Liver (tissue), 3 donors: ENCODE measurements at regions not wholly inside any gene's neighbourhood (a gene's known extent, or its start where the extent isn't known, plus 50 kb on each side); places are given as distances from the start of the nearest gene placed in this dataset.

ENCODE experiments used
- CTCF ChIP-seq: fragments of 150-350 bp; IDR thresholded peaks from 2 replicates; pipeline ENCODE4 v1.5.1; 2017; ENCODE audit warnings: improper control_type of control experiment, low read depth, low read length; ENCODE audit not compliant: missing input control
- JUND ChIP-seq, 2 donors: IDR thresholded peaks; 2 replicates each; pipeline ENCODE4 v1.6.1; 2016; ENCODE audit warnings: antibody characterized with exemption in 2 of 2
- SP1 ChIP-seq: IDR thresholded peaks from 2 replicates; pipeline ENCODE4 v1.6.1; 2018; ENCODE audit warnings: antibody characterized with exemption, mild to moderate bottlenecking
- YY1 ChIP-seq: IDR thresholded peaks from 2 replicates; pipeline ENCODE4 v1.6.1; 2016; ENCODE audit warnings: antibody characterized with exemption, mild to moderate bottlenecking
- donor health status: healthy.
- donor health status: healthy.

GRCh38 chr10:36026656-36027390, 384.7 kb upstream of the FZD8 start:
- TF ChIP-seq JUND (IDR thresholded peaks at IDR 0.05) (no peak), CTCF (no peak), SP1 (no peak), YY1 (no peak)
